ENCODE measurements at regions not wholly inside any gene's neighbourhood (a gene's known extent, or its start where the extent isn't known, plus 50 kb on each side); places are given as distances from the start of the nearest gene placed in this dataset.

DNA sequence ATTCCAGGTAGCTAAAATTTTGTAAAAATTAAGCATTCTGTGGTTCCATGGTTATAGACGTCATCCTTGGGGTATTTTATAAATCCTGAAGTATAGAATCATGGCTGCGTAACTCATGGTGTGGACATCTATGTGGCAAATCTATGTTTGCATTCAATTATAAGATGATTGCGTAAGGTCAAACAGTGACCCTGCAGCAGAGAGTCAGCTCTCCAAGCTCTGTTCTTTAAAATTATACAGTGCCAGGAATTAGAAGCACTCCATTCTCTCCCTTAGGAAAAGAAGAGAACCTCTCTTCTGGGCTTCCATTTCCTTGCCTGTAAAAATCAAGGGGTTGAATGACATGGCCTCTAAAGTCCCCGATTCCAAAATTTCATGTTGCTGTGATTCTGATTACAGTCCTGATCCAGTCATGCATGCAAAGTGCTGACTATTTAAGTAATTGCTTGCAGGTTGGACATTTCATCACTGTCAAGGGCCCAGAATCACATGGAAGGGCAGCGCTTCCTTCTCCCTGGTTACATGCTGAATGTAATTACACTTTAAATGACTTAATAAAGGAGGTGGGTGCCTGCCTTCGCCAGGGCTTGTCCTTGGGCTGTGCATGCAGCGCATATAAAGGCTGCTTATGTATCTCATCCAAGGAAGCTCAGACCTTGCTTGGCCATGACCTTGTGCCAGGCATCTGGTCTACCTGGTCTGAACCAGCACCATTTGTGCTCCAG is 550.7 kb downstream of the TYW1 start:
- H3K9ac ChIP-seq (ENCODE audit: low read length) = no peak overlapping the region
- H3K9me2 ChIP-seq (replicated peaks; ENCODE audit: low read length) = no peaks in the 10 kb centered on the region
- H3K4me3 ChIP-seq (ENCODE audit: low read length) = no peak overlapping the region
- ChIA-PET POLR2A (ENCODE audit: unreplicated experiment) (no interaction called here), CTCF (no interaction called here)
- no peaks in the 10 kb centered on the region for H3F3A ChIP-seq (ENCODE audit: low read length, unreplicated experiment)
- TF ChIP-seq, protein P1, sequence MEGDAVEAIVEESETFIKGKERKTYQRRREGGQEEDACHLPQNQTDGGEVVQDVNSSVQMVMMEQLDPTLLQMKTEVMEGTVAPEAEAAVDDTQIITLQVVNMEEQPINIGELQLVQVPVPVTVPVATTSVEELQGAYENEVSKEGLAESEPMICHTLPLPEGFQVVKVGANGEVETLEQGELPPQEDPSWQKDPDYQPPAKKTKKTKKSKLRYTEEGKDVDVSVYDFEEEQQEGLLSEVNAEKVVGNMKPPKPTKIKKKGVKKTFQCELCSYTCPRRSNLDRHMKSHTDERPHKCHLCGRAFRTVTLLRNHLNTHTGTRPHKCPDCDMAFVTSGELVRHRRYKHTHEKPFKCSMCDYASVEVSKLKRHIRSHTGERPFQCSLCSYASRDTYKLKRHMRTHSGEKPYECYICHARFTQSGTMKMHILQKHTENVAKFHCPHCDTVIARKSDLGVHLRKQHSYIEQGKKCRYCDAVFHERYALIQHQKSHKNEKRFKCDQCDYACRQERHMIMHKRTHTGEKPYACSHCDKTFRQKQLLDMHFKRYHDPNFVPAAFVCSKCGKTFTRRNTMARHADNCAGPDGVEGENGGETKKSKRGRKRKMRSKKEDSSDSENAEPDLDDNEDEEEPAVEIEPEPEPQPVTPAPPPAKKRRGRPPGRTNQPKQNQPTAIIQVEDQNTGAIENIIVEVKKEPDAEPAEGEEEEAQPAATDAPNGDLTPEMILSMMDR (conservative IDR thresholded peaks at IDR 0.05; ENCODE audit: low read depth, low read length) = no peak
- TF ChIP-seq EZH2 (IDR thresholded peaks at IDR 0.05; ENCODE audit: low read length, unreplicated experiment) (no peak), EZH2phosphoT487 (IDR thresholded peaks at IDR 0.05; ENCODE audit: borderline replicate concordance, low read length) (no peak)
- H3K79me2 ChIP-seq (ENCODE audit: low read length) = no peaks in the 10 kb centered on the region
- intact Hi-C loops (cut with micrococcal nuclease) = no loop called here
- H3K27ac ChIP-seq (ENCODE audit: low read length) = no peak overlapping the region
- H3K27me3 ChIP-seq (ENCODE audit: low read length) = no peaks in the 10 kb centered on the region
- H2AFZ ChIP-seq (ENCODE audit: low read length) = no peak overlapping the region
- H3K4me1 ChIP-seq (ENCODE audit: insufficient read depth, low read length) = no peaks in the 10 kb centered on the region
- H3K4me2 ChIP-seq (ENCODE audit: low read length) = no peak overlapping the region
- DNase-seq (no peak), ATAC-seq (no peak)
- BruUV-seq (replicated peaks) = no TSS peak
- H3K36me3 ChIP-seq (ENCODE audit: low read depth, low read length) = no peaks in the 10 kb centered on the region
- H4K20me1 ChIP-seq (ENCODE audit: low read length) = no peaks in the 10 kb centered on the region
- H3K9me3 ChIP-seq (ENCODE audit: low read length) = no peaks in the 10 kb centered on the region

DNA sequence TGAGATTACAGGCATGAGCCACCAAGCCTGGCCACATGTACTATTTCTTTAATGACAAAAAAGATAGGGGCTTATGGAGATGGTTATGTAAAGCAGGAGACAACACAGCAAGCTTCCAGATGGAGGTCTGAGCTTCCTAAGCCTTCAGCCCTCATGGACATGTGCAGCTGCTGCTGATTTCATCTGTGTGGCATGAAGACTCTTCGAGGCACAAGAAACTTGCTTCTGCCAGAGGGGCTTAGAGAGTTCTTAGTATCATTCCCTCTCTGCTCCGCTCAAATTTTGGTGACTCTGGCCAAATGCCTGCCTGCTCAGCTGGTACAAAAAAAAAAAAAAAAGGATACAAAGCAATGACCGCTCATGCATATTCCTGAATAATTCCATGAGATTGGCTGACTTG is 552.5 kb downstream of the TYW1 start:
- Histone ChIP-seq H3K27ac (ENCODE audit: low read length) (no peak overlapping the region), H3F3A (ENCODE audit: low read length, unreplicated experiment) (no peaks in the 10 kb centered on the region), H3K9ac (ENCODE audit: low read length) (no peak overlapping the region), H2AFZ (ENCODE audit: low read length) (no peak overlapping the region), H3K79me2 (ENCODE audit: low read length) (no peaks in the 10 kb centered on the region), H3K4me2 (ENCODE audit: low read length) (no peak overlapping the region), H4K20me1 (ENCODE audit: low read length) (no peaks in the 10 kb centered on the region), H3K4me1 (ENCODE audit: insufficient read depth, low read length) (no peaks in the 10 kb centered on the region), H3K9me2 (replicated peaks; ENCODE audit: low read length) (no peaks in the 10 kb centered on the region), H3K9me3 (ENCODE audit: low read length) (no peaks in the 10 kb centered on the region), H3K27me3 (ENCODE audit: low read length) (no peaks in the 10 kb centered on the region), H3K4me3 (ENCODE audit: low read length) (no peak overlapping the region), H3K36me3 (ENCODE audit: low read depth, low read length) (no peaks in the 10 kb centered on the region)
- no TSS peak for BruUV-seq (replicated peaks)
- POLR2A ChIA-PET (ENCODE audit: unreplicated experiment) = no interaction called here
- TF ChIP-seq EZH2 (IDR thresholded peaks at IDR 0.05; ENCODE audit: low read length, unreplicated experiment) = no peak
- TF ChIP-seq EZH2phosphoT487 (IDR thresholded peaks at IDR 0.05; ENCODE audit: borderline replicate concordance, low read length) = no peak
- TF ChIP-seq, protein P1 (conservative IDR thresholded peaks at IDR 0.05; ENCODE audit: low read depth, low read length) = no peak
- intact Hi-C loops (cut with micrococcal nuclease) = no loop called here
- no peak for DNase-seq
- ATAC-seq = no peak
- CTCF ChIA-PET = no interaction called here

DNA sequence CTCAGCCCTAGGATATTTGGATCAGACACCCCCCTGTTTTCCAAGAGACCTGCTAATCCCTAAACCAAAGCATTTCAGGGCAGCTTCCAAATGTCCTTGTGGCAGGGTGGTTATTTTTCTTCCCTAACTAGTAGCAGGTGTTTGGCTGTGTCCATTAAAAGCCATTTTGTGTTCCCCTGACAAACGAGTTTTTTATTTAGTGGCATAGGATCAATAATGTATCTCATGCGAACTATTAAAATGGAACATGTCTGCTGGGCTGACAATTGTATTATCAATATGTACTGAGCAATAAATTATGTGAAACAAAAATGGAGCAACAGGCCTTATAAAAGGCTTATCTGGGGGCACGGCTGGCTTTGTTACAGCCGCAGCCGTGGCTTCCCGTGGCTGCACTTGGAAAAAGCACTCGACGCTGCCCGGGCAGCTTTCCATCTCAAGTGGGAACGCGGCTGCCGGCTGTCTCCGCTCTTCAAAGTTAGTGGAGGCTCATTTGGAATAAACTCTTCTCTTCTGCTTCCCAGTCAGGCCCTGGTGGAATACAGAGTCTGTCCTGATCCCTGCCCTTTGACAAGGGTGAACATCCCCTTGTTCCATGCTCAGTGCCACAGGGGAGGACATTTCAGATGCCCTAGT is 554.3 kb downstream of the TYW1 start:
- TF ChIP-seq, protein P1 (conservative IDR thresholded peaks at IDR 0.05; ENCODE audit: low read depth, low read length) = no peak
- no peak for TF ChIP-seq EZH2 (IDR thresholded peaks at IDR 0.05; ENCODE audit: low read length, unreplicated experiment)
- TF ChIP-seq EZH2phosphoT487 (IDR thresholded peaks at IDR 0.05; ENCODE audit: borderline replicate concordance, low read length) = no peak
- DNase-seq (no peak), ATAC-seq (no peak)
- H3K4me2 ChIP-seq (ENCODE audit: low read length) = no peak overlapping the region
- no peaks in the 10 kb centered on the region for H3K36me3 ChIP-seq (ENCODE audit: low read depth, low read length)
- no peak overlapping the region for H2AFZ ChIP-seq (ENCODE audit: low read length)
- no peaks in the 10 kb centered on the region for H3F3A ChIP-seq (ENCODE audit: low read length, unreplicated experiment)
- no peaks in the 10 kb centered on the region for H3K9me2 ChIP-seq (replicated peaks; ENCODE audit: low read length)
- ChIA-PET CTCF (no interaction called here), POLR2A (ENCODE audit: unreplicated experiment) (no interaction called here)
- H3K79me2 ChIP-seq (ENCODE audit: low read length) = no peaks in the 10 kb centered on the region
- H3K9me3 ChIP-seq (ENCODE audit: low read length) = no peaks in the 10 kb centered on the region
- BruUV-seq (replicated peaks) = no TSS peak
- no peaks in the 10 kb centered on the region for H3K27me3 ChIP-seq (ENCODE audit: low read length)
- no peaks in the 10 kb centered on the region for H4K20me1 ChIP-seq (ENCODE audit: low read length)
- H3K27ac ChIP-seq (ENCODE audit: low read length) = no peak overlapping the region
- no peak overlapping the region for H3K4me3 ChIP-seq (ENCODE audit: low read length)
- no peaks in the 10 kb centered on the region for H3K4me1 ChIP-seq (ENCODE audit: insufficient read depth, low read length)
- no peak overlapping the region for H3K9ac ChIP-seq (ENCODE audit: low read length)
- intact Hi-C loops (cut with micrococcal nuclease) = no loop called here
